ENCODE measurements at regions not wholly inside any gene's neighbourhood (a gene's known extent, or its start where the extent isn't known, plus 50 kb on each side); places are given as distances from the start of the nearest gene placed in this dataset.

GRCh38 chr16:63530208-63530607 is 1494.0 kb upstream of the CDH8 start:
- TF ChIP-seq CTCF (IDR thresholded peaks at IDR 0.05) (no peak), POLR2A (IDR thresholded peaks at IDR 0.05) (no peak)

All from uterus (tissue), 2 donors.